A549 (cell line): ENCODE measurements at regions not wholly inside any gene's neighbourhood (a gene's known extent, or its start where the extent isn't known, plus 50 kb on each side); places are given as distances from the start of the nearest gene placed in this dataset.

Experiments
- ATAC-seq, 2 experiments: fragments of 200-7000 bp in 1 of 2; fragments of >200 bp in 1 of 2; cut with Nextera tagmentation in 1 of 2; cut with Tn5 transposase in 1 of 2; 3 replicates each; pipeline versions ENCODE4 v1.8.0 to v1.9.1; 2018 to 2020; ENCODE audit warnings: mild to moderate bottlenecking in 1 of 2, moderate library complexity in 1 of 2
- CTCF ChIA-PET: fragments of 300-600 bp; sonication (Branson Sonifier 250); formaldehyde crosslinking; extraction: SDS; loops from one replicate; lab custom pipeline; 2021; ENCODE audit warnings: antibody characterized with exemption, inconsistent platforms; lab: Yijun Ruan, JAX
- POLR2A ChIA-PET: fragments of 350-600 bp; formaldehyde crosslinking; extraction: SDS; loops from one replicate; lab custom pipeline; 2021; ENCODE audit warnings: antibody characterized with exemption, inconsistent platforms; lab: Yijun Ruan, JAX
- DNase-seq, 2 experiments: peaks; one replicate each; pipeline versions ENCODE4 v3.0.0 to v3.0.0-alpha.2; 2011 to 2016; ENCODE audit warnings: low read depth in 1 of 2, low spot score in 1 of 2
- FAIRE-seq: peaks from 2 replicates; lab custom pipeline; 2011; peaks lifted over from hg19 to GRCh38; lab: Jason Lieb, UNC
- H3K27ac ChIP-seq, 2 experiments: fragments of >200 bp; sonication (Bioruptor Twin); formaldehyde crosslinking; 3 replicates each; pipeline ENCODE4 v1.5.1; 2016 to 2017
- H3K4me1 ChIP-seq: fragments of >200 bp; sonication (Bioruptor Twin); formaldehyde crosslinking; 3 replicates; pipeline ENCODE4 v1.6.1; 2016
- H3K4me2 ChIP-seq: fragments of >200 bp; sonication (Bioruptor Twin); formaldehyde crosslinking; 3 replicates; pipeline ENCODE4 v1.6.1; 2016
- H3K4me3 ChIP-seq: fragments of >200 bp; sonication (Bioruptor Twin); formaldehyde crosslinking; 3 replicates; pipeline ENCODE4 v1.5.1; 2016
- H3K9me3 ChIP-seq: fragments of >200 bp; sonication (Bioruptor Twin); formaldehyde crosslinking; 3 replicates; pipeline ENCODE4 v1.6.1; 2016
- CBX8 ChIP-seq: fragments of 200-600 bp; sonication (generic); IDR thresholded peaks from 2 replicates; pipeline ENCODE4 v1.6.1; 2016
- EHF ChIP-seq: fragments of 250-450 bp; sonication (Bioruptor Pico); IDR thresholded peaks from 2 replicates; pipeline ENCODE4 v1.5.0; 2020; ENCODE audit warnings: mild to moderate bottlenecking
- EHMT2 ChIP-seq: fragments of 200-600 bp; sonication (generic); IDR thresholded peaks from 2 replicates; pipeline ENCODE4 v1.6.1; 2016; ENCODE audit warnings: antibody characterized with exemption, low read depth, mild to moderate bottlenecking, moderate library complexity
- EP300 ChIP-seq, 2 experiments: fragments of >200 bp; sonication (Bioruptor Twin); formaldehyde crosslinking; IDR thresholded peaks; 2 replicates in 1 of 2; 3 replicates in 1 of 2; pipeline ENCODE4 v1.6.1; 2016 to 2017
- ESRRA ChIP-seq: fragments of 150-350 bp; IDR thresholded peaks from 2 replicates; pipeline ENCODE4 v1.6.1; 2014; ENCODE audit warnings: mild to moderate bottlenecking, low read length, borderline replicate concordance
- FOXS1 ChIP-seq: fragments of 250-450 bp; sonication (Bioruptor Pico); IDR thresholded peaks from 2 replicates; pipeline ENCODE4 v1.5.0; 2020; ENCODE audit warnings: mild to moderate bottlenecking, moderate library complexity
- HEYL ChIP-seq: fragments of 250-450 bp; sonication (Bioruptor Pico); IDR thresholded peaks from 2 replicates; pipeline ENCODE4 v1.8.0; 2021; ENCODE audit warnings: mild to moderate bottlenecking, moderate library complexity
- HOXA7 ChIP-seq: fragments of 250-450 bp; sonication (Bioruptor Pico); IDR thresholded peaks from 2 replicates; pipeline ENCODE4 v1.5.0; 2020; ENCODE audit warnings: mild to moderate bottlenecking, moderate library complexity
- HOXB5 ChIP-seq: fragments of 250-450 bp; sonication (Bioruptor Pico); IDR thresholded peaks from 2 replicates; pipeline ENCODE4 v1.5.0; 2020; ENCODE audit warnings: mild to moderate bottlenecking, moderate library complexity
- JUN ChIP-seq, 2 experiments: fragments of >200 bp; sonication (Bioruptor Twin); formaldehyde crosslinking; IDR thresholded peaks; 2 replicates in 1 of 2; 3 replicates in 1 of 2; pipeline ENCODE4 v1.6.1; 2016 to 2017
- JUNB ChIP-seq: fragments of >200 bp; sonication (Bioruptor Twin); formaldehyde crosslinking; IDR thresholded peaks from 2 replicates; pipeline ENCODE4 v1.6.1; 2016
- MAFK ChIP-seq: fragments of 450-650 bp; IDR thresholded peaks from 2 replicates; pipeline ENCODE4 v1.6.1; 2014; ENCODE audit not compliant: partially characterized antibody
- MYC ChIP-seq: IDR thresholded peaks from 2 replicates; pipeline ENCODE4 v1.6.1; 2012; ENCODE audit warnings: mild to moderate bottlenecking, inconsistent platforms, low read length, improper control_type of control experiment, borderline replicate concordance
- NFE2L2 ChIP-seq: fragments of 150-350 bp; conservative IDR thresholded peaks from 2 replicates; pipeline ENCODE4 v1.6.1; 2014; ENCODE audit warnings: low read length
- NPAS2 ChIP-seq: fragments of 250-450 bp; sonication (Bioruptor Pico); IDR thresholded peaks from 2 replicates; pipeline ENCODE4 v1.8.0; 2022; ENCODE audit warnings: mild to moderate bottlenecking, moderate library complexity, borderline replicate concordance
- POLR2AphosphoS2 ChIP-seq: conservative IDR thresholded peaks from 2 replicates; pipeline ENCODE4 v1.6.1; 2012; ENCODE audit warnings: low read length, improper control_type of control experiment, inconsistent platforms
- RARB ChIP-seq: fragments of 250-450 bp; sonication (Bioruptor Pico); IDR thresholded peaks from 2 replicates; pipeline ENCODE4 v1.8.0; 2021; ENCODE audit warnings: mild to moderate bottlenecking, moderate library complexity
- RCOR1 ChIP-seq: fragments of 150-350 bp; IDR thresholded peaks from 2 replicates; pipeline ENCODE4 v1.6.1; 2014; ENCODE audit warnings: antibody characterized with exemption, low read length, low read depth
- RFX5 ChIP-seq: fragments of 450-650 bp; IDR thresholded peaks from 2 replicates; pipeline ENCODE4 v1.7.1; 2014; ENCODE audit warnings: antibody characterized with exemption, mild to moderate bottlenecking, moderate library complexity
- TFCP2L1 ChIP-seq: fragments of 250-450 bp; sonication (Bioruptor Pico); IDR thresholded peaks from 2 replicates; pipeline ENCODE4 v1.5.0; 2021; ENCODE audit warnings: mild to moderate bottlenecking
- ZC3H11A ChIP-seq: fragments of 450-650 bp; IDR thresholded peaks from 2 replicates; pipeline ENCODE4 v1.6.1; 2014; ENCODE audit warnings: antibody characterized with exemption, mild to moderate bottlenecking
- ZFP36 ChIP-seq: fragments of 450-650 bp; IDR thresholded peaks from 2 replicates; pipeline ENCODE4 v1.6.1; 2014; ENCODE audit warnings: borderline replicate concordance; ENCODE audit not compliant: partially characterized antibody
- ZSCAN20 ChIP-seq: fragments of 250-450 bp; sonication (Bioruptor Pico); IDR thresholded peaks from 2 replicates; pipeline ENCODE4 v1.8.0; 2022; ENCODE audit warnings: mild to moderate bottlenecking, moderate library complexity
- WGBS: methylation state at CpG from one replicate; pipeline ENCODE4 v1.1.6; 2017; ENCODE audit errors: missing lambda C conversion rate; 5-methylcytosine and 5-hydroxymethylcytosine counted together
- TF ChIP-seq, protein P1 (sequence below): fragments of 250-450 bp; sonication (Bioruptor Pico); IDR thresholded peaks from 2 replicates; pipeline ENCODE4 v1.5.0; 2020; ENCODE audit warnings: low read depth, mild to moderate bottlenecking, moderate library complexity
- TF ChIP-seq, protein P2 (sequence below): fragments of 200-600 bp; sonication (generic); IDR thresholded peaks from 2 replicates; pipeline ENCODE4 v1.6.1; 2016; ENCODE audit warnings: antibody characterized with exemption, mild to moderate bottlenecking, moderate library complexity
- TF ChIP-seq, protein P3 (sequence below): IDR thresholded peaks from 2 replicates; pipeline ENCODE4 v1.6.1; 2012; ENCODE audit warnings: low read depth, borderline replicate concordance
- TF ChIP-seq, protein P4 (sequence below): fragments of >200 bp; sonication (Bioruptor Twin); formaldehyde crosslinking; IDR thresholded peaks from 3 replicates; pipeline ENCODE4 v1.6.1; 2016
- TF ChIP-seq, protein P5 (sequence below): IDR thresholded peaks from 2 replicates; pipeline ENCODE4 v1.6.1; 2012
- TF ChIP-seq, protein P6 (sequence below): fragments of 150-350 bp; IDR thresholded peaks from 2 replicates; pipeline ENCODE4 v1.6.1; 2014; ENCODE audit warnings: low read depth, mild to moderate bottlenecking, low read length

DNA sequence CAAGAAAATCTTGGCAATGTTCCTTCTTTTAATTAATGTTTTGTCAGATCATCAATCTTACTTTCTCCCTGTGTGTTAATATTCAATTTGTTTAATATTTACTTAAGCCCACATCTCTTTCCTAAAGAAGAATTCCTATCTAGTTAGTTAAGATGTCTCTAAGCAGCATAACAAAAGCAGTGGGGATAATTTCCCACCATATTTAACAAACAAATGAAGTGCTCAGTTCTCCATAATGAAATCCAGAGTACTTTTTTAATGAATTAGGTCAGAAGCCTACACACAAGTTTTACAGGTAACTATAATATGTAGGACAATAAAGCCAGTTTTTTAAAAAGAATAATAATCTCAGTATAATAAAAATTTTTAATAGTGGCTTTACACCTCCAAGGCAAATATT lies 1918.8 kb downstream of the EFNA5 start:
- H3K27ac ChIP-seq = no peak overlapping the region
- TF ChIP-seq HEYL (CRISPR knock-in tag) (no peak), ZSCAN20 (no peak), JUNB (no peak), CBX8 (no peak), MAFK (no peak), HOXA7 (no peak), NPAS2 (CRISPR knock-in tag) (no peak), EHF (CRISPR knock-in tag) (no peak), ESRRA (no peak)
- TF ChIP-seq, protein P1, sequence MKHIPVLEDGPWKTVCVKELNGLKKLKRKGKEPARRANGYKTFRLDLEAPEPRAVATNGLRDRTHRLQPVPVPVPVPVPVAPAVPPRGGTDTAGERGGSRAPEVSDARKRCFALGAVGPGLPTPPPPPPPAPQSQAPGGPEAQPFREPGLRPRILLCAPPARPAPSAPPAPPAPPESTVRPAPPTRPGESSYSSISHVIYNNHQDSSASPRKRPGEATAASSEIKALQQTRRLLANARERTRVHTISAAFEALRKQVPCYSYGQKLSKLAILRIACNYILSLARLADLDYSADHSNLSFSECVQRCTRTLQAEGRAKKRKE (CRISPR knock-in tag) = no peak
- FAIRE-seq (no peak), DNase-seq (no peak), ATAC-seq (no peak)
- ChIA-PET CTCF (no interaction called here), POLR2A (no interaction called here)
- no peak overlapping the region for H3K4me3 ChIP-seq
- H3K4me2 ChIP-seq = no peak overlapping the region
- H3K4me1 ChIP-seq = no peaks in the 10 kb centered on the region
- no peaks in the 10 kb centered on the region for H3K9me3 ChIP-seq

DNA sequence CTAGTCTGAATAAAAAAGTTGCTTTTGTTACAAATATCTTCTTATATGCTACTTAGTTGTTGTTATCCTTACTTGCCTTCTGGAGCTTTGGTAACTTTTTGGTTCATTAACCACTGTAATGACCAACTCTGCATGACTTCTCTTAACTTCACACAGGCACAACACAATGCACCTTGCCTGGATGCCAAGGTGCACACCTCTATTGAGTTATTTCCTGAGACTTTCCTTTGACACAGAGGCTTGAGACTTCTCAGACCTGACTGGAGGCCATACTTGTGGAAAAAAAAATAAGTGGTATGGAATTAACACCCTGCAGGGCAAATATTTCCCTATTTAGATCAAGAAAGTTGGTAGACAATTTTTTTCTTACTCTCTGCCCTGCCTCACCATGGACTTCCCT lies 1925.6 kb downstream of the EFNA5 start:
- no peak for DNase-seq
- ChIA-PET CTCF (no interaction called here), POLR2A (no interaction called here)

DNA sequence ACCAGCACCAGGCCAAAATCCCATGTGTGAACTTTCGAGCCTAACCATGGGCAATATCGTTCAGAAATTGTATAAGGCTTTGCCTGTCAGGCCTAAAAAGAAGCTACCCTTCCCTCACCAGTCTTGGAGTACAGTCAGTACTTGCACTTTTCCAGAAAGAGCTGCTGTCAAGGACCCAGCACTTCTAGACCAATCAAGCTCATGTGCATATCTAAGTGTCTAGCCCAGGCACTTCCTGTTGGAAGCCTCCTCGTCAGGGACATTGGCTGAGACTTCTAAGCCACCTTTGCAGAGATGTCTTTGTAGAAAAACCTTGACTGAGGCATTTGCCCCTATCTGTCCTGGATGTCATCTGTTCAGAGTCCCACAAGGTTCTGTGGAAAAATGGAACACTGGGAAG lies 1930.5 kb downstream of the EFNA5 start:
- H3K9me3 ChIP-seq = no peaks in the 10 kb centered on the region
- no peak overlapping the region for H3K27ac ChIP-seq
- H3K4me1 ChIP-seq = no peaks in the 10 kb centered on the region
- 44% methylated on average over 3 of the region's 3 CpGs for WGBS
- ATAC-seq (no peak), DNase-seq (no peak), FAIRE-seq (no peak)
- H3K4me2 ChIP-seq = no peak overlapping the region
- TF ChIP-seq, protein P2, sequence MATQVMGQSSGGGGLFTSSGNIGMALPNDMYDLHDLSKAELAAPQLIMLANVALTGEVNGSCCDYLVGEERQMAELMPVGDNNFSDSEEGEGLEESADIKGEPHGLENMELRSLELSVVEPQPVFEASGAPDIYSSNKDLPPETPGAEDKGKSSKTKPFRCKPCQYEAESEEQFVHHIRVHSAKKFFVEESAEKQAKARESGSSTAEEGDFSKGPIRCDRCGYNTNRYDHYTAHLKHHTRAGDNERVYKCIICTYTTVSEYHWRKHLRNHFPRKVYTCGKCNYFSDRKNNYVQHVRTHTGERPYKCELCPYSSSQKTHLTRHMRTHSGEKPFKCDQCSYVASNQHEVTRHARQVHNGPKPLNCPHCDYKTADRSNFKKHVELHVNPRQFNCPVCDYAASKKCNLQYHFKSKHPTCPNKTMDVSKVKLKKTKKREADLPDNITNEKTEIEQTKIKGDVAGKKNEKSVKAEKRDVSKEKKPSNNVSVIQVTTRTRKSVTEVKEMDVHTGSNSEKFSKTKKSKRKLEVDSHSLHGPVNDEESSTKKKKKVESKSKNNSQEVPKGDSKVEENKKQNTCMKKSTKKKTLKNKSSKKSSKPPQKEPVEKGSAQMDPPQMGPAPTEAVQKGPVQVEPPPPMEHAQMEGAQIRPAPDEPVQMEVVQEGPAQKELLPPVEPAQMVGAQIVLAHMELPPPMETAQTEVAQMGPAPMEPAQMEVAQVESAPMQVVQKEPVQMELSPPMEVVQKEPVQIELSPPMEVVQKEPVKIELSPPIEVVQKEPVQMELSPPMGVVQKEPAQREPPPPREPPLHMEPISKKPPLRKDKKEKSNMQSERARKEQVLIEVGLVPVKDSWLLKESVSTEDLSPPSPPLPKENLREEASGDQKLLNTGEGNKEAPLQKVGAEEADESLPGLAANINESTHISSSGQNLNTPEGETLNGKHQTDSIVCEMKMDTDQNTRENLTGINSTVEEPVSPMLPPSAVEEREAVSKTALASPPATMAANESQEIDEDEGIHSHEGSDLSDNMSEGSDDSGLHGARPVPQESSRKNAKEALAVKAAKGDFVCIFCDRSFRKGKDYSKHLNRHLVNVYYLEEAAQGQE = no peak
- TF ChIP-seq ESRRA (no peak), HOXB5 (no peak), NFE2L2 (no peak), EHMT2 (no peak), ZC3H11A (no peak), RCOR1 (no peak), NPAS2 (CRISPR knock-in tag) (no peak), JUN (IDR thresholded peaks at IDR 0.05) (no peak), TFCP2L1 (CRISPR knock-in tag) (no peak)
- CTCF ChIA-PET = no interaction called here
- no peak overlapping the region for H3K4me3 ChIP-seq
- POLR2A ChIA-PET = no interaction called here

More for the DNA sequence above, 1925.6 kb downstream of the EFNA5 start:
- Histone ChIP-seq H3K4me3 (no peak overlapping the region), H3K27ac (no peak overlapping the region), H3K9me3 (no peaks in the 10 kb centered on the region), H3K4me2 (no peak overlapping the region), H3K4me1 (no peaks in the 10 kb centered on the region)
- no peak for FAIRE-seq
- no peak for ATAC-seq
- TF ChIP-seq EHMT2 = no peak
- no peak for TF ChIP-seq ESRRA
- TF ChIP-seq HOXA7 = no peak
- TF ChIP-seq, protein P3, sequence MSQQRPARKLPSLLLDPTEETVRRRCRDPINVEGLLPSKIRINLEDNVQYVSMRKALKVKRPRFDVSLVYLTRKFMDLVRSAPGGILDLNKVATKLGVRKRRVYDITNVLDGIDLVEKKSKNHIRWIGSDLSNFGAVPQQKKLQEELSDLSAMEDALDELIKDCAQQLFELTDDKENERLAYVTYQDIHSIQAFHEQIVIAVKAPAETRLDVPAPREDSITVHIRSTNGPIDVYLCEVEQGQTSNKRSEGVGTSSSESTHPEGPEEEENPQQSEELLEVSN = no peak
- no peak for TF ChIP-seq POLR2AphosphoS2
- no peak for TF ChIP-seq RARB (CRISPR knock-in tag)
- TF ChIP-seq, protein P4, sequence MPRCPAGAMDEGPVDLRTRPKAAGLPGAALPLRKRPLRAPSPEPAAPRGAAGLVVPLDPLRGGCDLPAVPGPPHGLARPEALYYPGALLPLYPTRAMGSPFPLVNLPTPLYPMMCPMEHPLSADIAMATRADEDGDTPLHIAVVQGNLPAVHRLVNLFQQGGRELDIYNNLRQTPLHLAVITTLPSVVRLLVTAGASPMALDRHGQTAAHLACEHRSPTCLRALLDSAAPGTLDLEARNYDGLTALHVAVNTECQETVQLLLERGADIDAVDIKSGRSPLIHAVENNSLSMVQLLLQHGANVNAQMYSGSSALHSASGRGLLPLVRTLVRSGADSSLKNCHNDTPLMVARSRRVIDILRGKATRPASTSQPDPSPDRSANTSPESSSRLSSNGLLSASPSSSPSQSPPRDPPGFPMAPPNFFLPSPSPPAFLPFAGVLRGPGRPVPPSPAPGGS = no peak
- TF ChIP-seq, protein P5, sequence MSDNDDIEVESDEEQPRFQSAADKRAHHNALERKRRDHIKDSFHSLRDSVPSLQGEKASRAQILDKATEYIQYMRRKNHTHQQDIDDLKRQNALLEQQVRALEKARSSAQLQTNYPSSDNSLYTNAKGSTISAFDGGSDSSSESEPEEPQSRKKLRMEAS = no peak
- TF ChIP-seq, protein P6, sequence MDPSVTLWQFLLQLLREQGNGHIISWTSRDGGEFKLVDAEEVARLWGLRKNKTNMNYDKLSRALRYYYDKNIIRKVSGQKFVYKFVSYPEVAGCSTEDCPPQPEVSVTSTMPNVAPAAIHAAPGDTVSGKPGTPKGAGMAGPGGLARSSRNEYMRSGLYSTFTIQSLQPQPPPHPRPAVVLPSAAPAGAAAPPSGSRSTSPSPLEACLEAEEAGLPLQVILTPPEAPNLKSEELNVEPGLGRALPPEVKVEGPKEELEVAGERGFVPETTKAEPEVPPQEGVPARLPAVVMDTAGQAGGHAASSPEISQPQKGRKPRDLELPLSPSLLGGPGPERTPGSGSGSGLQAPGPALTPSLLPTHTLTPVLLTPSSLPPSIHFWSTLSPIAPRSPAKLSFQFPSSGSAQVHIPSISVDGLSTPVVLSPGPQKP = no peak
- TF ChIP-seq ZFP36 = no peak
- no peak for TF ChIP-seq EP300 (IDR thresholded peaks at IDR 0.05)
- no peak for TF ChIP-seq MYC
- no peak for TF ChIP-seq FOXS1
- TF ChIP-seq RFX5 = no peak
